ENCODE measurements at regions not wholly inside any gene's neighbourhood (a gene's known extent, or its start where the extent isn't known, plus 50 kb on each side); places are given as distances from the start of the nearest gene placed in this dataset.

- H3K27ac ChIP-seq (ENCODE audit: low read length): no peak overlapping the region
Measured at GRCh38 chr6:19597809-19598320, 239.3 kb upstream of the ID4 start.

GRCh38 chr6:19599796-19600464 is 237.2 kb upstream of the ID4 start:
- Histone ChIP-seq H3K4me2 (ENCODE audit: insufficient read depth, low read length) (no peak overlapping the region), H2AFZ (ENCODE audit: low read depth, low read length) (no peak overlapping the region), H3K36me3 (ENCODE audit: insufficient read depth, low read length) (no peaks in the 10 kb centered on the region), H3K4me3 (ENCODE audit: low read depth in 1 of 2, low read length in 2 of 2) (no peak overlapping the region), H3K9ac (ENCODE audit: low read depth, low read length) (no peak overlapping the region), H4K20me1 (ENCODE audit: insufficient read depth, low read length) (no peaks in the 10 kb centered on the region), H3K4me1 (ENCODE audit: insufficient read depth, low read length) (no peaks in the 10 kb centered on the region), H3K79me2 (ENCODE audit: insufficient read depth, low read length) (no peaks in the 10 kb centered on the region), H3K27ac (ENCODE audit: low read length) (no peak overlapping the region), H3K27me3 (ENCODE audit: insufficient read depth, low read length, poor library complexity) (no peaks in the 10 kb centered on the region), H3K9me3 (ENCODE audit: insufficient read depth, low read length, severe bottlenecking) (no peaks in the 10 kb centered on the region)
- no peak for TF ChIP-seq EZH2 (IDR thresholded peaks at IDR 0.05; ENCODE audit: borderline replicate concordance, low read depth, low read length, severe bottlenecking)
- TF ChIP-seq CTCF (IDR thresholded peaks at IDR 0.05; ENCODE audit: borderline replicate concordance, extremely low read depth, low read length, poor library complexity, severe bottlenecking): no peak
- ATAC-seq (ENCODE audit: insufficient read depth, low read depth) (no peak), DNase-seq (no peak)

More at GRCh38 chr6:19597809-19598320, 239.3 kb upstream of the ID4 start:
- no peaks in the 10 kb centered on the region for H4K20me1 ChIP-seq (ENCODE audit: insufficient read depth, low read length)
- no peaks in the 10 kb centered on the region for H3K9me3 ChIP-seq (ENCODE audit: insufficient read depth, low read length, severe bottlenecking)
- H3K27me3 ChIP-seq (ENCODE audit: insufficient read depth, low read length, poor library complexity): no peaks in the 10 kb centered on the region
- H2AFZ ChIP-seq (ENCODE audit: low read depth, low read length): no peak overlapping the region
- H3K4me1 ChIP-seq (ENCODE audit: insufficient read depth, low read length): no peaks in the 10 kb centered on the region
- no peak overlapping the region for H3K9ac ChIP-seq (ENCODE audit: low read depth, low read length)
- no peak overlapping the region for H3K4me2 ChIP-seq (ENCODE audit: insufficient read depth, low read length)
- H3K79me2 ChIP-seq (ENCODE audit: insufficient read depth, low read length): no peaks in the 10 kb centered on the region
- TF ChIP-seq EZH2 (IDR thresholded peaks at IDR 0.05; ENCODE audit: borderline replicate concordance, low read depth, low read length, severe bottlenecking) (no peak), CTCF (IDR thresholded peaks at IDR 0.05; ENCODE audit: borderline replicate concordance, extremely low read depth, low read length, poor library complexity, severe bottlenecking) (no peak)
- no peak overlapping the region for H3K4me3 ChIP-seq (ENCODE audit: low read depth in 1 of 2, low read length in 2 of 2)
- no peak for DNase-seq
- ATAC-seq (ENCODE audit: insufficient read depth, low read depth): no peak
- H3K36me3 ChIP-seq (ENCODE audit: insufficient read depth, low read length): no peaks in the 10 kb centered on the region

GRCh38 chr6:19602434-19603013 is 234.6 kb upstream of the ID4 start:
- Histone ChIP-seq H3K4me2 (ENCODE audit: insufficient read depth, low read length) (no peak overlapping the region), H3K4me3 (ENCODE audit: low read depth in 1 of 2, low read length in 2 of 2) (no peak overlapping the region), H3K27ac (ENCODE audit: low read length) (no peak overlapping the region), H3K79me2 (ENCODE audit: insufficient read depth, low read length) (no peaks in the 10 kb centered on the region), H4K20me1 (ENCODE audit: insufficient read depth, low read length) (no peaks in the 10 kb centered on the region), H3K36me3 (ENCODE audit: insufficient read depth, low read length) (no peaks in the 10 kb centered on the region), H3K27me3 (ENCODE audit: insufficient read depth, low read length, poor library complexity) (no peaks in the 10 kb centered on the region), H3K9me3 (ENCODE audit: insufficient read depth, low read length, severe bottlenecking) (no peaks in the 10 kb centered on the region), H3K4me1 (ENCODE audit: insufficient read depth, low read length) (no peaks in the 10 kb centered on the region), H2AFZ (ENCODE audit: low read depth, low read length) (no peak overlapping the region), H3K9ac (ENCODE audit: low read depth, low read length) (no peak overlapping the region)
- ATAC-seq (ENCODE audit: insufficient read depth, low read depth) (no peak), DNase-seq (no peak)
- TF ChIP-seq CTCF (IDR thresholded peaks at IDR 0.05; ENCODE audit: borderline replicate concordance, extremely low read depth, low read length, poor library complexity, severe bottlenecking): no peak
- no peak for TF ChIP-seq EZH2 (IDR thresholded peaks at IDR 0.05; ENCODE audit: borderline replicate concordance, low read depth, low read length, severe bottlenecking)
